SK-N-SH (cell line): ENCODE measurements at regions not wholly inside any gene's neighbourhood (a gene's known extent, or its start where the extent isn't known, plus 50 kb on each side); places are given as distances from the start of the nearest gene placed in this dataset.
"Not testable (repeated sequence)": the region's sequence is repeated elsewhere in the genome, so short reads cannot be mapped to it uniquely, and the experiment has no call there.

ENCODE experiments used
- CTCF ChIA-PET: fragments of 300-600, 350-600 bp; formaldehyde crosslinking; extraction: SDS; loops from one replicate; lab custom pipeline; 2021; lab: Yijun Ruan, JAX
- POLR2A ChIA-PET: fragments of 350-600 bp; sonication (Branson Sonifier 250); formaldehyde crosslinking; extraction: SDS; loops from one replicate; lab custom pipeline; 2020; ENCODE audit warnings: antibody characterized with exemption, inconsistent platforms; lab: Yijun Ruan, JAX
- DNase-seq: peaks from one replicate; pipeline ENCODE4 v3.0.0; 2012
- H2AFZ ChIP-seq: fragments of 200-600 bp; sonication (generic); 2 replicates; pipeline ENCODE4 v1.8.1; 2016; ENCODE audit warnings: antibody characterized with exemption, mild to moderate bottlenecking, low read depth
- H3F3A ChIP-seq: fragments of 200-600 bp; sonication (generic); replicated peaks from 2 replicates; pipeline ENCODE3; 2016; ENCODE audit warnings: antibody characterized with exemption, mild to moderate bottlenecking; ENCODE audit not compliant: insufficient read depth
- H3K27ac ChIP-seq, 2 experiments: fragments of 200-500 bp in 1 of 2; fragments of 200-600 bp in 1 of 2; sonication (Bioruptor generic) in 1 of 2; sonication (generic), shearing (Covaris generic) in 1 of 2; 2 replicates each; pipeline versions ENCODE4 v1.5.1 to v1.6.1; 2014 to 2016; ENCODE audit warnings: low read depth in 2 of 2, inconsistent platforms in 1 of 2, low read length in 1 of 2, mild to moderate bottlenecking in 1 of 2, mixed read lengths in 1 of 2
- H3K27me3 ChIP-seq: fragments of 200-600 bp; sonication (generic), shearing (Covaris generic); 2 replicates; pipeline ENCODE4 v1.6.1; 2016; ENCODE audit warnings: mixed run types; ENCODE audit not compliant: insufficient read depth
- H3K36me3 ChIP-seq, 2 experiments: fragments of 200-500 bp in 1 of 2; fragments of 200-600 bp in 1 of 2; sonication (Bioruptor generic) in 1 of 2; sonication (generic) in 1 of 2; replicated peaks in 1 of 2; 2 replicates each; pipeline versions ENCODE3 to v1.5.1; 2014 to 2016; ENCODE audit warnings: low read length in 1 of 2, mild to moderate bottlenecking in 1 of 2; ENCODE audit not compliant: insufficient read depth in 2 of 2, control insufficient read depth in 1 of 2
- H3K4me1 ChIP-seq, 2 experiments: fragments of 200-500 bp in 1 of 2; fragments of 200-600 bp in 1 of 2; sonication (Bioruptor generic) in 1 of 2; sonication (generic), shearing (Covaris generic) in 1 of 2; 2 replicates each; pipeline versions ENCODE4 v1.5.1 to v1.6.1; 2014 to 2016; ENCODE audit warnings: low read depth in 1 of 2, low read length in 1 of 2, mixed run types in 1 of 2; ENCODE audit not compliant: insufficient read depth in 2 of 2, control insufficient read depth in 1 of 2
- H3K4me2 ChIP-seq: fragments of 200-600 bp; sonication (generic), shearing (Covaris generic); 2 replicates; pipeline ENCODE4 v1.6.1; 2017; ENCODE audit warnings: mixed run types
- H3K4me3 ChIP-seq, 2 experiments: fragments of 200-500 bp in 1 of 2; fragments of 200-600 bp in 1 of 2; sonication (Bioruptor generic) in 1 of 2; sonication (generic), shearing (Covaris generic) in 1 of 2; 2 replicates each; pipeline versions ENCODE4 v1.5.1 to v1.8.1; 2014 to 2016; ENCODE audit warnings: low read depth in 2 of 2, inconsistent platforms in 1 of 2, low read length in 1 of 2, mild to moderate bottlenecking in 1 of 2, mixed read lengths in 1 of 2, moderate library complexity in 1 of 2
- H3K79me2 ChIP-seq: fragments of 200-600 bp; sonication (generic); 2 replicates; pipeline ENCODE4 v1.8.1; 2017; ENCODE audit warnings: mild to moderate bottlenecking; ENCODE audit not compliant: insufficient read depth
- H3K9ac ChIP-seq: fragments of 200-600 bp; sonication (generic); 2 replicates; pipeline ENCODE4 v1.6.1; 2017; ENCODE audit warnings: mixed run types
- H3K9me2 ChIP-seq: fragments of 200-600 bp; sonication (generic); 2 replicates; pipeline ENCODE4 v1.6.1; 2017; ENCODE audit warnings: mixed run types
- H3K9me3 ChIP-seq: fragments of 200-600 bp; sonication (generic); 2 replicates; pipeline ENCODE4 v1.6.1; 2017; ENCODE audit warnings: mixed run types, mild to moderate bottlenecking, moderate library complexity
- H4K20me1 ChIP-seq: fragments of 200-600 bp; sonication (generic); 2 replicates; pipeline ENCODE4 v1.6.1; 2017; ENCODE audit warnings: mild to moderate bottlenecking, mixed run types; ENCODE audit not compliant: insufficient read depth
- CHD2 ChIP-seq: fragments of 150-350 bp; IDR thresholded peaks from 2 replicates; pipeline ENCODE4 v1.6.1; 2018; ENCODE audit warnings: low read length; ENCODE audit not compliant: partially characterized antibody
- CTCF ChIP-seq: fragments of 200-600 bp; sonication (generic); IDR thresholded peaks from 2 replicates; pipeline ENCODE4 v1.6.1; 2017; ENCODE audit warnings: antibody characterized with exemption, mild to moderate bottlenecking, moderate library complexity
- ELF1 ChIP-seq: IDR thresholded peaks from 2 replicates; pipeline ENCODE4 v1.4.0; 2012
- EP300 ChIP-seq, 2 experiments: IDR thresholded peaks; 2 replicates each; pipeline versions ENCODE4 v1.4.0 to v1.6.1; 2012; ENCODE audit warnings: borderline replicate concordance in 1 of 2, low read depth in 1 of 2, low read length in 1 of 2
- FOSL2 ChIP-seq: IDR thresholded peaks from 2 replicates; pipeline ENCODE4 v1.4.0; 2012; ENCODE audit warnings: low read depth, mild to moderate bottlenecking, moderate library complexity, borderline replicate concordance
- FOXJ3 ChIP-seq: sonication (generic); formaldehyde crosslinking; IDR thresholded peaks from 2 replicates; pipeline ENCODE4 v1.5.1; 2020; ENCODE audit warnings: mild to moderate bottlenecking, missing genetic modification reagents
- FOXM1 ChIP-seq: IDR thresholded peaks from 2 replicates; pipeline ENCODE4 v1.4.0; 2012; ENCODE audit warnings: low read depth, mild to moderate bottlenecking
- GATA2 ChIP-seq: sonication (generic); formaldehyde crosslinking; IDR thresholded peaks from 2 replicates; pipeline ENCODE4 v1.5.0; 2020; ENCODE audit warnings: mild to moderate bottlenecking, missing genetic modification reagents
- MEF2A ChIP-seq: IDR thresholded peaks from 2 replicates; pipeline ENCODE4 v1.4.0; 2012; ENCODE audit warnings: low read depth, borderline replicate concordance
- NRF1 ChIP-seq: IDR thresholded peaks from 2 replicates; pipeline ENCODE4 v1.6.1; 2012; ENCODE audit warnings: low read depth, mild to moderate bottlenecking, low read length
- POLR2AphosphoS5 ChIP-seq: IDR thresholded peaks from 2 replicates; pipeline ENCODE4 v1.6.1; 2012; ENCODE audit warnings: low read depth, low read length
- RCOR1 ChIP-seq: fragments of 150-350 bp; IDR thresholded peaks from 2 replicates; pipeline ENCODE4 v1.6.1; 2017; ENCODE audit warnings: antibody characterized with exemption, low read length
- RFX5 ChIP-seq: IDR thresholded peaks from 2 replicates; pipeline ENCODE4 v1.6.1; 2012; ENCODE audit warnings: mild to moderate bottlenecking, improper control_type of control experiment, low read length
- SIN3A ChIP-seq: IDR thresholded peaks from 2 replicates; pipeline ENCODE4 v1.6.1; 2012; ENCODE audit warnings: low read depth, mild to moderate bottlenecking, low read length, moderate library complexity, borderline replicate concordance
- USF1 ChIP-seq: IDR thresholded peaks from 2 replicates; pipeline ENCODE4 v1.4.0; 2012; ENCODE audit warnings: low read depth, borderline replicate concordance
- YY1 ChIP-seq: IDR thresholded peaks from 2 replicates; pipeline ENCODE4 v1.4.0; 2012; ENCODE audit warnings: low read depth, mild to moderate bottlenecking
- WGBS: methylation state at CpG from one replicate; pipeline ENCODE4 v1.1.6; 2017; ENCODE audit warnings: low lambda C conversion rate; 5-methylcytosine and 5-hydroxymethylcytosine counted together

- H4K20me1 ChIP-seq, result no peaks in the 10 kb centered on the region
- no peak overlapping the region for H3K27ac ChIP-seq
- no peak overlapping the region for H3K9ac ChIP-seq
- H3K9me3 ChIP-seq, result no peaks in the 10 kb centered on the region
- no peaks in the 10 kb centered on the region for H3K9me2 ChIP-seq
- WGBS, result 45% methylated on average over 16 of the region's 16 CpGs
- ChIA-PET CTCF (no interaction called here), POLR2A (no interaction called here)
- no peaks in the 10 kb centered on the region for H3K79me2 ChIP-seq
- H2AFZ ChIP-seq, result no peak overlapping the region
- no peaks in the 10 kb centered on the region for H3K4me1 ChIP-seq
- TF ChIP-seq FOSL2 (no peak), USF1 (no peak), FOXJ3 (CRISPR knock-in tag) (no peak), ELF1 (no peak), YY1 (no peak), FOXM1 (no peak), GATA2 (CRISPR knock-in tag) (no peak), RFX5 (no peak), POLR2AphosphoS5 (no peak), CTCF (no peak), MEF2A (no peak)
- no peak overlapping the region for H3K4me2 ChIP-seq
- H3K4me3 ChIP-seq, result no peak overlapping the region
- no peaks in the 10 kb centered on the region for H3F3A ChIP-seq
- no peak for DNase-seq
- H3K27me3 ChIP-seq, result no peaks in the 10 kb centered on the region
- no peaks in the 10 kb centered on the region for H3K36me3 ChIP-seq
Measured at GRCh38 chr19:56980906-56981305, 138.9 kb upstream of the USP29 start.

GRCh38 chr19:56981440-56981839 lies 138.3 kb upstream of the USP29 start:
- H2AFZ ChIP-seq, CTCF ChIA-PET, POLR2A ChIA-PET, H3K4me2 ChIP-seq, H3K9me2 ChIP-seq, DNase-seq, H3K27me3 ChIP-seq, H3K9ac ChIP-seq, H3K4me1 ChIP-seq, H4K20me1 ChIP-seq, H3K4me3 ChIP-seq, H3K36me3 ChIP-seq, H3K9me3 ChIP-seq, H3K27ac ChIP-seq, H3F3A ChIP-seq, H3K79me2 ChIP-seq: not testable (repeated sequence)
- 51% methylated on average over 10 of the region's 10 CpGs for WGBS

- Histone ChIP-seq H3F3A (no peaks in the 10 kb centered on the region), H3K9me3 (no peaks in the 10 kb centered on the region), H3K27ac (no peak overlapping the region), H3K9ac (no peak overlapping the region), H4K20me1 (no peaks in the 10 kb centered on the region), H3K4me3 (no peak overlapping the region), H2AFZ (no peak overlapping the region), H3K4me1 (no peaks in the 10 kb centered on the region), H3K4me2 (no peak overlapping the region)
- 38% methylated on average over 7 of the region's 7 CpGs for WGBS
- ChIA-PET CTCF (no interaction called here), POLR2A (no interaction called here)
- TF ChIP-seq SIN3A (no peak), CHD2 (no peak), RCOR1 (no peak), POLR2AphosphoS5 (no peak), ELF1 (no peak), RFX5 (no peak), EP300 (IDR thresholded peaks at IDR 0.05; ENCODE audit: borderline replicate concordance in 1 of 2, low read depth in 1 of 2, low read length in 1 of 2) (no peak), NRF1 (no peak)
- TF ChIP-seq, all 33 proteins: peak for 0
- Histone ChIP-seq H3K79me2 (no peaks in the 10 kb centered on the region), H3K27me3 (no peaks in the 10 kb centered on the region), H3K36me3 (no peaks in the 10 kb centered on the region), H3K9me2 (no peaks in the 10 kb centered on the region)
- no peak for DNase-seq
Measured at GRCh38 chr19:56983171-56983570, 136.6 kb upstream of the USP29 start.
